ENCODE measurements at regions not wholly inside any gene's neighbourhood (a gene's known extent, or its start where the extent isn't known, plus 50 kb on each side); places are given as distances from the start of the nearest gene placed in this dataset.

- TF ChIP-seq POLR2A (IDR thresholded peaks at IDR 0.05) = no peak
- TF ChIP-seq, protein P1, sequence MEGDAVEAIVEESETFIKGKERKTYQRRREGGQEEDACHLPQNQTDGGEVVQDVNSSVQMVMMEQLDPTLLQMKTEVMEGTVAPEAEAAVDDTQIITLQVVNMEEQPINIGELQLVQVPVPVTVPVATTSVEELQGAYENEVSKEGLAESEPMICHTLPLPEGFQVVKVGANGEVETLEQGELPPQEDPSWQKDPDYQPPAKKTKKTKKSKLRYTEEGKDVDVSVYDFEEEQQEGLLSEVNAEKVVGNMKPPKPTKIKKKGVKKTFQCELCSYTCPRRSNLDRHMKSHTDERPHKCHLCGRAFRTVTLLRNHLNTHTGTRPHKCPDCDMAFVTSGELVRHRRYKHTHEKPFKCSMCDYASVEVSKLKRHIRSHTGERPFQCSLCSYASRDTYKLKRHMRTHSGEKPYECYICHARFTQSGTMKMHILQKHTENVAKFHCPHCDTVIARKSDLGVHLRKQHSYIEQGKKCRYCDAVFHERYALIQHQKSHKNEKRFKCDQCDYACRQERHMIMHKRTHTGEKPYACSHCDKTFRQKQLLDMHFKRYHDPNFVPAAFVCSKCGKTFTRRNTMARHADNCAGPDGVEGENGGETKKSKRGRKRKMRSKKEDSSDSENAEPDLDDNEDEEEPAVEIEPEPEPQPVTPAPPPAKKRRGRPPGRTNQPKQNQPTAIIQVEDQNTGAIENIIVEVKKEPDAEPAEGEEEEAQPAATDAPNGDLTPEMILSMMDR (IDR thresholded peaks at IDR 0.05) = no peak
- no peaks in the 10 kb centered on the region for H3K36me3 ChIP-seq
- H3K9me3 ChIP-seq = no peaks in the 10 kb centered on the region
- no peak overlapping the region for H3K4me3 ChIP-seq
- intact Hi-C loops (cut with DNase I; ENCODE audit: low total_unique reads) = no loop called here
- no peak for DNase-seq
- H3K27ac ChIP-seq = no peak overlapping the region
- no peaks in the 10 kb centered on the region for H3K4me1 ChIP-seq
- H3K27me3 ChIP-seq = no peaks in the 10 kb centered on the region
Observed at GRCh38 chr3:89038869-89039268, 68.6 kb upstream of the EPHA3 start.

- no peaks in the 10 kb centered on the region for H3K4me1 ChIP-seq
- intact Hi-C loops (cut with DNase I; ENCODE audit: low total_unique reads) = no loop called here
Observed at GRCh38 chr3:89042236-89042835, 65.1 kb upstream of the EPHA3 start.

GRCh38 chr3:89043406-89043932, 64.0 kb upstream of the EPHA3 start:
- intact Hi-C loops (cut with DNase I; ENCODE audit: low total_unique reads) = no loop called here

More at GRCh38 chr3:89042236-89042835, 65.1 kb upstream of the EPHA3 start:
- Histone ChIP-seq H3K9me3 (no peaks in the 10 kb centered on the region), H3K4me3 (no peak overlapping the region), H3K27ac (no peak overlapping the region), H3K36me3 (no peaks in the 10 kb centered on the region), H3K27me3 (no peaks in the 10 kb centered on the region)
- no peak for DNase-seq
- TF ChIP-seq POLR2A (IDR thresholded peaks at IDR 0.05) = no peak
- TF ChIP-seq, protein P1 (IDR thresholded peaks at IDR 0.05) = no peak

GRCh38 chr3:89046661-89047060, 60.8 kb upstream of the EPHA3 start:
- no peak for TF ChIP-seq POLR2A (IDR thresholded peaks at IDR 0.05)
- TF ChIP-seq, protein P1 (IDR thresholded peaks at IDR 0.05) = no peak
- no peak overlapping the region for H3K4me3 ChIP-seq
- intact Hi-C loops (cut with DNase I; ENCODE audit: low total_unique reads) = no loop called here
- H3K27ac ChIP-seq = no peak overlapping the region
- no peaks in the 10 kb centered on the region for H3K27me3 ChIP-seq
- no peak for DNase-seq
- no peaks in the 10 kb centered on the region for H3K9me3 ChIP-seq
- H3K4me1 ChIP-seq = no peaks in the 10 kb centered on the region
- H3K36me3 ChIP-seq = no peaks in the 10 kb centered on the region

More at GRCh38 chr3:89043406-89043932, 64.0 kb upstream of the EPHA3 start:
- DNase-seq = no peak
- Histone ChIP-seq H3K4me1 (no peaks in the 10 kb centered on the region), H3K27ac (no peak overlapping the region), H3K4me3 (no peak overlapping the region), H3K36me3 (no peaks in the 10 kb centered on the region), H3K9me3 (no peaks in the 10 kb centered on the region), H3K27me3 (no peaks in the 10 kb centered on the region)
- TF ChIP-seq, protein P1 (IDR thresholded peaks at IDR 0.05) = no peak
- no peak for TF ChIP-seq POLR2A (IDR thresholded peaks at IDR 0.05)

DNA sequence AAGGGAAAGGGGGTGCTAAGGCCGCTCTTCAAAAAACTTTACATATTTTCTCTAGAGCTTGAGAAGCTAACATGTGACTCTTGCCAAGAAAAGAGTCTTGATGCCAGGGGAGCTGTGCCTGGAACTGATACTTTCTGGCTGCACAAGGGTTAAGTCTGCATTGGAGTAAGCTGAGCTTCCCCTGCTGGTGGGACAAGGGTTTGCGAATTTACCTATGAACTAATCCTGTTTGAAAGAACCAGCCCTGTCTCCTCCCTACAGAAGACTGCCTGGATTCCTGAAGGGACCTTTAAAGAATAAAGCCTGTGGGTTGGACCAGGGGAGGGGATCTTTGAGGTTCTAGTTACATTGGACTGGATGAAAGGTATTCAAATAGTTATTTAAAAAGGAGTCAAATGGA, 58.3 kb upstream of the EPHA3 start:
- no peak for DNase-seq
- TF ChIP-seq POLR2A (IDR thresholded peaks at IDR 0.05) = no peak
- TF ChIP-seq, protein P1 (IDR thresholded peaks at IDR 0.05) = no peak
- Histone ChIP-seq H3K36me3 (no peaks in the 10 kb centered on the region), H3K4me1 (no peaks in the 10 kb centered on the region), H3K27me3 (no peaks in the 10 kb centered on the region), H3K9me3 (no peaks in the 10 kb centered on the region), H3K27ac (no peak overlapping the region), H3K4me3 (no peak overlapping the region)
- intact Hi-C loops (cut with DNase I; ENCODE audit: low total_unique reads) = no loop called here

Measured in uterus (tissue), 3 donors.